Mesendoderm (in vitro differentiated cells): ENCODE measurements at regions not wholly inside any gene's neighbourhood (a gene's known extent, or its start where the extent isn't known, plus 50 kb on each side); places are given as distances from the start of the nearest gene placed in this dataset.

Source experiments
- DNase-seq: peaks from one replicate; pipeline ENCODE4 v3.0.0; 2013
- H2AK5ac ChIP-seq: 2 replicates; pipeline ENCODE4 v1.6.1; 2013; ENCODE audit warnings: low read length, inconsistent platforms
- H2BK120ac ChIP-seq: 2 replicates; pipeline ENCODE4 v1.6.1; 2013; ENCODE audit warnings: low read depth, mild to moderate bottlenecking, low read length, moderate library complexity, mixed read lengths
- H2BK15ac ChIP-seq: replicated peaks from 2 replicates; pipeline ENCODE4 v1.6.1; 2013; ENCODE audit warnings: low read depth, mild to moderate bottlenecking, moderate library complexity
- H2BK5ac ChIP-seq: 2 replicates; pipeline ENCODE4 v1.6.1; 2013; ENCODE audit warnings: low read length, inconsistent platforms
- H3K18ac ChIP-seq: 2 replicates; pipeline ENCODE4 v1.6.1; 2013; ENCODE audit warnings: mild to moderate bottlenecking, low read length, mixed read lengths
- H3K23ac ChIP-seq: one replicate; pipeline ENCODE4 v1.6.1; 2013; ENCODE audit warnings: low read length
- H3K27ac ChIP-seq: 2 replicates; pipeline ENCODE4 v1.5.1; 2013; ENCODE audit warnings: low read depth, mild to moderate bottlenecking, inconsistent platforms, low read length, moderate library complexity
- H3K27me3 ChIP-seq: 2 replicates; pipeline ENCODE4 v1.6.1; 2013; ENCODE audit warnings: low read length, control low read depth, mild to moderate bottlenecking, inconsistent platforms; ENCODE audit not compliant: insufficient read depth, poor library complexity
- H3K36me3 ChIP-seq: 2 replicates; pipeline ENCODE4 v1.6.1; 2013; ENCODE audit warnings: low read length, inconsistent platforms; ENCODE audit not compliant: control insufficient read depth, insufficient read depth
- H3K4ac ChIP-seq: one replicate; pipeline ENCODE4 v1.6.1; 2013; ENCODE audit warnings: low read depth, mild to moderate bottlenecking, low read length, moderate library complexity
- H3K4me1 ChIP-seq: 2 replicates; pipeline ENCODE4 v1.6.1; 2013; ENCODE audit warnings: low read depth, low read length, inconsistent platforms; ENCODE audit not compliant: control insufficient read depth
- H3K4me2 ChIP-seq: 2 replicates; pipeline ENCODE4 v1.6.1; 2013; ENCODE audit warnings: low read length
- H3K4me3 ChIP-seq: 2 replicates; pipeline ENCODE4 v1.5.1; 2013; ENCODE audit warnings: mild to moderate bottlenecking, low read length
- H3K56ac ChIP-seq: one replicate; pipeline ENCODE4 v1.6.1; 2013; ENCODE audit warnings: low read length
- H3K79me1 ChIP-seq: 2 replicates; pipeline ENCODE4 v1.6.1; 2013; ENCODE audit warnings: low read length, inconsistent platforms
- H3K79me2 ChIP-seq: 2 replicates; pipeline ENCODE4 v1.6.1; 2013; ENCODE audit warnings: mild to moderate bottlenecking, low read length; ENCODE audit not compliant: control insufficient read depth, insufficient read depth
- H3K9ac ChIP-seq: 2 replicates; pipeline ENCODE4 v1.6.1; 2013; ENCODE audit warnings: low read length, inconsistent platforms
- H4K5ac ChIP-seq: one replicate; pipeline ENCODE4 v1.6.1; 2013; ENCODE audit warnings: low read length
- H4K8ac ChIP-seq: one replicate; pipeline ENCODE4 v1.6.1; 2013; ENCODE audit warnings: low read depth, mild to moderate bottlenecking, control low read depth, low read length, moderate library complexity
- WGBS: extraction: QIAGEN DNeasy Blood & Tissue Kit; methylation state at CpG from one replicate; pipeline ENCODE4 v1.1.7; 2013; ENCODE audit warnings: low lambda C conversion rate, missing lambda C conversion rate; ENCODE audit not compliant: insufficient coverage; ENCODE audit errors: extremely low coverage; 5-methylcytosine and 5-hydroxymethylcytosine counted together

DNA sequence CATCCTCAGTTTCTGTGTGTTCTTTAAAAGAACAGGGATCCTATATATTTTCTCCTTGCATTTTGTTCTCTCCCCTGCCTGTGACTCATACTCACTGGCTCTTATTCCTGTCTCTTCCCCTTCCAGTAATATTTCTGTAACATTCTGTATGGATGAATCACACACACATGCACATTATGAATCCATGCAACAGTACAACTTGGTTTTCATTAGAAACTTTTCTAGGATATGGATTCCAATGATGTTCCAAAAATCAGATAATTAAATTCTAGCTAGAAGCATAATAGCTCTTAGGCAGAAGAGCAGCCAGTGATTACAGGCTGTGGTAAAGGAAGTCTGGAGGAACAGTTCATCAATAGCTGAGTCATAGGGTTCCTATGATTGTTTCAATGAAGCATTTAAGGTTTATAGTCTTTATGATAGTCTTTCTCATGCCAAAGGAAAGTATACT, 119.6 kb upstream of the PMFBP1 start:
- Histone ChIP-seq H2BK5ac (no peak overlapping the region), H2AK5ac (no peak overlapping the region), H2BK120ac (no peak overlapping the region), H3K79me2 (no peaks in the 10 kb centered on the region), H3K4ac (no peak overlapping the region), H3K27me3 (no peaks in the 10 kb centered on the region), H3K4me1 (no peaks in the 10 kb centered on the region), H4K8ac (no peak overlapping the region), H3K36me3 (no peaks in the 10 kb centered on the region), H4K5ac (no peak overlapping the region), H3K23ac (no peak overlapping the region), H2BK15ac (no peak overlapping the region), H3K4me2 (no peak overlapping the region), H3K18ac (no peak overlapping the region), H3K4me3 (no peak overlapping the region), H3K9ac (no peak overlapping the region), H3K56ac (no peak overlapping the region), H3K27ac (no peak overlapping the region), H3K79me1 (no peaks in the 10 kb centered on the region)
- no peak for DNase-seq

DNA sequence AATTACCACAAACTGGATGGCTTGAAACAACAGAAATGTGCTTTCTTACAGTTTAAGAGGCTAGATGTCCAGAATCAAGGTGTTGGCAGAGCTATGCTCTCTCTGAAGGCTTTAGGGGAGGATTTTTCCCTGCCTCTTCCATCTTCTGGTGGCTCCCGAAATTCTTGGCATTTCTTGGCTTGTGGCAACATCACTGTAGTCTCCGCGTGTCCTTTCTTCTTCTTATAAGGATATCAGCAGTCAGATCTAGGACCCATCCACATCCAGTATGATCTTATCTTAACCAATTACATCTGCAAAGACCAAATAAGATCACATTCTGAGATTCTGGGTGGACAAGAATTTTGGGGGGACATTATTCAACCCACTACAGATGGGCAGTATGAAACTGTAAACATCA, 119.2 kb upstream of the PMFBP1 start:
- Histone ChIP-seq H3K27ac (no peak overlapping the region), H3K18ac (no peak overlapping the region), H2BK5ac (no peak overlapping the region), H3K4me3 (no peak overlapping the region), H3K4ac (no peak overlapping the region), H3K23ac (no peak overlapping the region), H3K27me3 (no peaks in the 10 kb centered on the region), H4K5ac (no peak overlapping the region), H3K79me1 (no peaks in the 10 kb centered on the region), H3K36me3 (no peaks in the 10 kb centered on the region), H4K8ac (no peak overlapping the region), H2BK15ac (no peak overlapping the region), H3K56ac (no peak overlapping the region), H3K4me2 (no peak overlapping the region), H3K79me2 (no peaks in the 10 kb centered on the region), H2BK120ac (no peak overlapping the region), H3K4me1 (no peaks in the 10 kb centered on the region), H3K9ac (no peak overlapping the region), H2AK5ac (no peak overlapping the region)
- DNase-seq = peak; percentile 60
- WGBS = no CpG with 5 or more reads among the region's 3 CpGs

GRCh38 chr16:72287649-72288048, 115.7 kb upstream of the PMFBP1 start:
- H3K4me2 ChIP-seq = no peak overlapping the region
- no peak overlapping the region for H3K27ac ChIP-seq
- H3K18ac ChIP-seq = no peak overlapping the region
- no peak for DNase-seq
- H2AK5ac ChIP-seq = no peak overlapping the region
- H3K79me2 ChIP-seq = no peaks in the 10 kb centered on the region
- H2BK120ac ChIP-seq = no peak overlapping the region
- H3K79me1 ChIP-seq = no peaks in the 10 kb centered on the region
- no peak overlapping the region for H2BK15ac ChIP-seq
- H4K8ac ChIP-seq = no peak overlapping the region
- H3K27me3 ChIP-seq = no peaks in the 10 kb centered on the region
- H2BK5ac ChIP-seq = no peak overlapping the region
- H4K5ac ChIP-seq = no peak overlapping the region
- no peak overlapping the region for H3K4me3 ChIP-seq
- H3K4ac ChIP-seq = no peak overlapping the region
- H3K9ac ChIP-seq = no peak overlapping the region
- H3K56ac ChIP-seq = no peak overlapping the region
- no peak overlapping the region for H3K23ac ChIP-seq
- no peaks in the 10 kb centered on the region for H3K36me3 ChIP-seq
- H3K4me1 ChIP-seq = no peaks in the 10 kb centered on the region

GRCh38 chr16:72286936-72287620, 115.1 kb upstream of the PMFBP1 start:
- Histone ChIP-seq H3K79me1 (no peaks in the 10 kb centered on the region), H3K23ac (no peak overlapping the region), H3K4ac (no peak overlapping the region), H3K9ac (no peak overlapping the region), H3K18ac (no peak overlapping the region), H2AK5ac (no peak overlapping the region), H4K5ac (no peak overlapping the region), H3K27me3 (no peaks in the 10 kb centered on the region), H3K56ac (no peak overlapping the region), H4K8ac (no peak overlapping the region), H3K4me2 (no peak overlapping the region), H3K36me3 (no peaks in the 10 kb centered on the region), H2BK15ac (no peak overlapping the region), H2BK5ac (no peak overlapping the region), H3K27ac (no peak overlapping the region), H3K4me3 (no peak overlapping the region), H2BK120ac (no peak overlapping the region), H3K79me2 (no peaks in the 10 kb centered on the region), H3K4me1 (no peaks in the 10 kb centered on the region)
- WGBS = no CpG with 5 or more reads among the region's 3 CpGs
- DNase-seq = no peak

- H3K4me3 ChIP-seq = no peak overlapping the region
- no peak overlapping the region for H3K4me2 ChIP-seq
- WGBS = no CpG with 5 or more reads among the region's 6 CpGs
- H3K4me1 ChIP-seq = no peaks in the 10 kb centered on the region
- H3K23ac ChIP-seq = no peak overlapping the region
- no peak overlapping the region for H4K5ac ChIP-seq
- no peak for DNase-seq
- H3K4ac ChIP-seq = no peak overlapping the region
- no peaks in the 10 kb centered on the region for H3K79me1 ChIP-seq
- no peak overlapping the region for H3K27ac ChIP-seq
- no peaks in the 10 kb centered on the region for H3K27me3 ChIP-seq
- H2BK5ac ChIP-seq = no peak overlapping the region
- H3K18ac ChIP-seq = no peak overlapping the region
- no peaks in the 10 kb centered on the region for H3K36me3 ChIP-seq
- H2AK5ac ChIP-seq = no peak overlapping the region
- no peak overlapping the region for H2BK15ac ChIP-seq
- no peak overlapping the region for H3K56ac ChIP-seq
- H3K9ac ChIP-seq = no peak overlapping the region
- no peak overlapping the region for H2BK120ac ChIP-seq
- no peaks in the 10 kb centered on the region for H3K79me2 ChIP-seq
- no peak overlapping the region for H4K8ac ChIP-seq
These were observed 113.8 kb upstream of the PMFBP1 start for GRCh38 chr16:72285728-72286127.

GRCh38 chr16:72285324-72285723, 113.4 kb upstream of the PMFBP1 start:
- Histone ChIP-seq H3K4ac (no peak overlapping the region), H4K8ac (no peak overlapping the region), H3K79me2 (no peaks in the 10 kb centered on the region), H3K56ac (no peak overlapping the region), H2BK120ac (no peak overlapping the region), H3K4me2 (no peak overlapping the region), H3K36me3 (no peaks in the 10 kb centered on the region), H2BK15ac (no peak overlapping the region), H3K27me3 (no peaks in the 10 kb centered on the region), H3K18ac (no peak overlapping the region), H3K9ac (no peak overlapping the region), H3K4me1 (no peaks in the 10 kb centered on the region), H4K5ac (no peak overlapping the region), H3K79me1 (no peaks in the 10 kb centered on the region), H3K23ac (no peak overlapping the region), H2AK5ac (no peak overlapping the region), H3K4me3 (no peak overlapping the region), H2BK5ac (no peak overlapping the region), H3K27ac (no peak overlapping the region)
- no CpG with 5 or more reads among the region's 5 CpGs for WGBS
- DNase-seq = no peak
